GM12865 (cell line): ENCODE measurements at regions not wholly inside any gene's neighbourhood (a gene's known extent, or its start where the extent isn't known, plus 50 kb on each side); places are given as distances from the start of the nearest gene placed in this dataset.

Experiments used
- DNase-seq: peaks from one replicate; pipeline ENCODE4 v3.0.0; 2010; ENCODE audit warnings: low read depth
- H3K4me3 ChIP-seq: 2 replicates; pipeline ENCODE4 v1.5.1; 2011; ENCODE audit warnings: mild to moderate bottlenecking, low read depth, low read length, control low read depth
- TF ChIP-seq, protein P1 (sequence below): IDR thresholded peaks from 2 replicates; pipeline ENCODE4 v1.5.1; 2011; ENCODE audit warnings: low read length, control low read depth, low read depth, inconsistent platforms; ENCODE audit not compliant: insufficient read depth; ENCODE audit errors: missing control alignments

DNA sequence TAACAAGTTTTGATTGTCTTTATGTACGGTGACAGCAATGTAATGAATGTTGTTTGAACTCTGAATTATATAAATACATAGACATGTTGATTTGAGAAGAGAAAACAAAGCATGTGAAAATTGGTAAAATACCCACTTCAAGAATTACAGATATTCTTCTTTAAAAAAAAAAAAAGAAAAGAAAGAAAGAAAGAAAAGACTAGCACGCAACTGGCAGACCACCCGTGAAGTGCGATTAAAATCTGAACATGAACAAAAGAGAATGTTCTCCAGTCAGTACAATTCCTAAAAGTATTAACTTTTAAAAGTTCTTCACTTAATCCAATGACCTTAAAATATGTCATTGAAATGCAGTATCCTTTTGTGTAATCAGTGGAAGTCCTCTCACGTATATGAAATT is 434.9 kb downstream of the TFAP2A start:
- H3K4me3 ChIP-seq: no peak overlapping the region
- no peak for DNase-seq
- TF ChIP-seq, protein P1, sequence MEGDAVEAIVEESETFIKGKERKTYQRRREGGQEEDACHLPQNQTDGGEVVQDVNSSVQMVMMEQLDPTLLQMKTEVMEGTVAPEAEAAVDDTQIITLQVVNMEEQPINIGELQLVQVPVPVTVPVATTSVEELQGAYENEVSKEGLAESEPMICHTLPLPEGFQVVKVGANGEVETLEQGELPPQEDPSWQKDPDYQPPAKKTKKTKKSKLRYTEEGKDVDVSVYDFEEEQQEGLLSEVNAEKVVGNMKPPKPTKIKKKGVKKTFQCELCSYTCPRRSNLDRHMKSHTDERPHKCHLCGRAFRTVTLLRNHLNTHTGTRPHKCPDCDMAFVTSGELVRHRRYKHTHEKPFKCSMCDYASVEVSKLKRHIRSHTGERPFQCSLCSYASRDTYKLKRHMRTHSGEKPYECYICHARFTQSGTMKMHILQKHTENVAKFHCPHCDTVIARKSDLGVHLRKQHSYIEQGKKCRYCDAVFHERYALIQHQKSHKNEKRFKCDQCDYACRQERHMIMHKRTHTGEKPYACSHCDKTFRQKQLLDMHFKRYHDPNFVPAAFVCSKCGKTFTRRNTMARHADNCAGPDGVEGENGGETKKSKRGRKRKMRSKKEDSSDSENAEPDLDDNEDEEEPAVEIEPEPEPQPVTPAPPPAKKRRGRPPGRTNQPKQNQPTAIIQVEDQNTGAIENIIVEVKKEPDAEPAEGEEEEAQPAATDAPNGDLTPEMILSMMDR: no peak

DNA sequence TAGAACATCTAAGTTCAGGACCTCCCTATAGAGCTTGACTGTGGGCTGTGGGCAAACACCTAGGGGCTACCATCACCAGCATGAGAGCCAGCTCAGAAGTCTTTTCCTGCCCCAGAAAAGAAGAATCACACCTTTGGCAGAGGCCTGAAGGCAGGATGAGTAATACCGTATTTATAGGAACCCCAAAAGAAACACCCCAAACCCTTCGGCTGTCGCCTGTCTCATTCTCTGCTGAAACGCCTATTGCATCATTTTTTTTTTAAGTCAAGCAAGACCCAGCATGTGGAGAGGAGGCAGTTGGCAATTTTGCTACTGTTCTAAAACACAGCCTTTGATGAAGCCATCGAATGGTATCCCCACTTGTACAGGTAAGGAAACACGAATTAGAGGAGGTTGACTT is 436.4 kb downstream of the TFAP2A start:
- TF ChIP-seq, protein P1: no peak
- H3K4me3 ChIP-seq: no peak overlapping the region
- DNase-seq: no peak

GRCh38 chr6:9977411-9977810 is 437.5 kb downstream of the TFAP2A start:
- no peak overlapping the region for H3K4me3 ChIP-seq
- no peak for DNase-seq
- TF ChIP-seq, protein P1: no peak

DNA sequence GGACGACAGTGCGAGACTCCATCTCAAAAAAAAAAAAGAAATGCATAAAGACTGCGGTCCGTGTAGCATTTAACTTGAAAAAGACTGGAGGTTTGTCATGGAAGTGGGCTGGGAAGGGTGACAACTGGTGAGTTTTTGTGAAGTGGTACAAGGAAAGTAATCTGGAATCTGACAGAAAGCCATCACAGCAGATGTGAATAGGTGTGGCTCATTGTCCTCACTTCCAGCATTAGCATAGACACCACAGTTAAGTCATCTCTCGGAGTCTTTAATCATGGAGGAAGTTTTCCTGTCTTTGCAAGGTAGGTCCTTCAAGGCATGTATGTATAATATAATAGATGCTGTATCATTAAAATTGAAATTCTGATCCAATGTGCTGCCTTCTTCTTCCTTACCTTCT is 453.2 kb downstream of the TFAP2A start:
- H3K4me3 ChIP-seq: no peak overlapping the region
- no peak for DNase-seq
- TF ChIP-seq, protein P1: no peak

DNA sequence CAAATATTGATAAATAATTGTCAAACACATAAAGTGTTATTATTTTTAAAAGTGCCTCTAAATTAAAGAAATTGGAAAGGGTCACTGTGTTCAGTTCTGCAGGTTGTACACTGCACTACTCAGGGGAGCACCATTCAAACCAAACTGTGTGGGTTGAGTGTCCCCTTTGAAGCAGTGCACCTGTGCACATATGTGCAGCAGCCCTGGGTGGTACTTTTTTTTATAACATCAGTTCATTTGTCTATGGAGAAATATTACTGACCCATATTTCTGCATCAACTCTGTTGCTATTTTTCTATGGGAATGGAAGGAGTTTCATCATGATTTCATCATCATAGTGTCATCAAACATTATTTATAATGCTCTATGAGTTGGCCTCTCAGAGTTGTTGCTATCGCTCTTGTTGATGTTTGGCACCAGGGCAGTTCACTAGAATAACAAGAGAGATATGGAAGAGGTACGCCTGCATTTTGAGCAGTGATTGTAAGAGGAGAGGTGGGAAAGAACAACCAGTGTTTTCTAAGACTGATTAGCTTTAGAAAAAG is 457.6 kb downstream of the TFAP2A start:
- TF ChIP-seq, protein P1: no peak
- H3K4me3 ChIP-seq: no peak overlapping the region
- DNase-seq: no peak

GRCh38 chr6:9948678-9949077 is 466.2 kb downstream of the TFAP2A start:
- TF ChIP-seq, protein P1: no peak
- no peak overlapping the region for H3K4me3 ChIP-seq
- no peak for DNase-seq

- no peak overlapping the region for H3K4me3 ChIP-seq
- no peak for DNase-seq
- TF ChIP-seq, protein P1: no peak
Measured at GRCh38 chr6:9943986-9944385, 470.9 kb downstream of the TFAP2A start.
